ENCODE measurements at regions not wholly inside any gene's neighbourhood (a gene's known extent, or its start where the extent isn't known, plus 50 kb on each side); places are given as distances from the start of the nearest gene placed in this dataset.

DNA sequence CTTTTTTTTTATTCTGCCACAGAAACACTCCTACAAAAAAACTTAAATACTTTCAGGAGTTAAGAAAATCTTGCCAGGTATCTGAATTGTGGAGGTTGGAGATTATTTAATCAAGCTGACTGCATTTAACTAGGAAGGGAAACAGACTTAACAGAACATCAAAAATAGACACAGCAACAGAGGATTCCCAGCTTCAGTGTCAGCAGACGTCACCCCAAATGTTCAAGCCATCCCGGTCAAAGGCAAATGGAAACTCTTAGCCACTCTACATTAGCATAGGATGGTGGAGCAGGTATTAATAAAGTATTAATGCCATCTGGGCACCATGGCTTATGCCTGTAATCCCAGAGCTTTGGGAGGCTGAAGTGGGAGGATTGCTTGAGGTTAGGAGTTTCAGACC, 139.7 kb upstream of the SVIL start:
- H3K9me3 ChIP-seq (replicated peaks; ENCODE audit: control insufficient read depth, insufficient read depth, low read depth, low read length): no peaks in the 10 kb centered on the region
- in situ Hi-C loops (cut with MboI) (no loop called here), intact Hi-C loops (cut with micrococcal nuclease) (no loop called here)
- no peak overlapping the region for H3K4me3 ChIP-seq
- no peaks in the 10 kb centered on the region for H4K20me1 ChIP-seq (replicated peaks; ENCODE audit: control insufficient read depth, insufficient read depth, low read length)
- ATAC-seq: no peak
- 0% methylated on average over 2 of the region's 2 CpGs for WGBS (ENCODE audit: insufficient coverage, low coverage, missing lambda C conversion rate)
- peaks cover 0 to 12% of the 10 kb centered on the region in 2 experiments; a peak in 3 of 5 replicates for H3K27me3 ChIP-seq (ENCODE audit: control insufficient read depth in 2 of 2, insufficient read depth in 2 of 2, low read length in 2 of 2)
- no peak overlapping the region for H3K9ac ChIP-seq (ENCODE audit: insufficient read depth in 1 of 2, low read depth in 2 of 2, low read length in 2 of 2)
- H3K79me2 ChIP-seq (ENCODE audit: control insufficient read depth, insufficient read depth, low read length): no peaks in the 10 kb centered on the region
- H3K27ac ChIP-seq (ENCODE audit: extremely low read depth, low read depth, low read length): no peak overlapping the region
- BruUV-seq (replicated peaks): no TSS peak
- H2AFZ ChIP-seq (ENCODE audit: low read depth, low read length): no peak overlapping the region
- CTCF ChIA-PET (ENCODE audit: low intra/inter-chr PET ratio): no interaction called here
- FAIRE-seq: no peak
- DNase-seq (ENCODE audit: extremely low read depth in 1 of 4, low spot score in 3 of 4): no peak
- POLR2A ChIA-PET: no interaction called here
- H3K9me1 ChIP-seq (ENCODE audit: control insufficient read depth, insufficient read depth, low read length): no peaks in the 10 kb centered on the region
- no peak overlapping the region for H3K4me2 ChIP-seq (ENCODE audit: insufficient read depth, low read length)
- H3K4me1 ChIP-seq (replicated peaks in 1 of 2; ENCODE audit: control insufficient read depth in 2 of 2, insufficient read depth in 2 of 2, low read length in 2 of 2): no peaks in the 10 kb centered on the region
- H3K36me3 ChIP-seq (ENCODE audit: control insufficient read depth, insufficient read depth, low read length): no peaks in the 10 kb centered on the region
- TF ChIP-seq, protein P1, sequence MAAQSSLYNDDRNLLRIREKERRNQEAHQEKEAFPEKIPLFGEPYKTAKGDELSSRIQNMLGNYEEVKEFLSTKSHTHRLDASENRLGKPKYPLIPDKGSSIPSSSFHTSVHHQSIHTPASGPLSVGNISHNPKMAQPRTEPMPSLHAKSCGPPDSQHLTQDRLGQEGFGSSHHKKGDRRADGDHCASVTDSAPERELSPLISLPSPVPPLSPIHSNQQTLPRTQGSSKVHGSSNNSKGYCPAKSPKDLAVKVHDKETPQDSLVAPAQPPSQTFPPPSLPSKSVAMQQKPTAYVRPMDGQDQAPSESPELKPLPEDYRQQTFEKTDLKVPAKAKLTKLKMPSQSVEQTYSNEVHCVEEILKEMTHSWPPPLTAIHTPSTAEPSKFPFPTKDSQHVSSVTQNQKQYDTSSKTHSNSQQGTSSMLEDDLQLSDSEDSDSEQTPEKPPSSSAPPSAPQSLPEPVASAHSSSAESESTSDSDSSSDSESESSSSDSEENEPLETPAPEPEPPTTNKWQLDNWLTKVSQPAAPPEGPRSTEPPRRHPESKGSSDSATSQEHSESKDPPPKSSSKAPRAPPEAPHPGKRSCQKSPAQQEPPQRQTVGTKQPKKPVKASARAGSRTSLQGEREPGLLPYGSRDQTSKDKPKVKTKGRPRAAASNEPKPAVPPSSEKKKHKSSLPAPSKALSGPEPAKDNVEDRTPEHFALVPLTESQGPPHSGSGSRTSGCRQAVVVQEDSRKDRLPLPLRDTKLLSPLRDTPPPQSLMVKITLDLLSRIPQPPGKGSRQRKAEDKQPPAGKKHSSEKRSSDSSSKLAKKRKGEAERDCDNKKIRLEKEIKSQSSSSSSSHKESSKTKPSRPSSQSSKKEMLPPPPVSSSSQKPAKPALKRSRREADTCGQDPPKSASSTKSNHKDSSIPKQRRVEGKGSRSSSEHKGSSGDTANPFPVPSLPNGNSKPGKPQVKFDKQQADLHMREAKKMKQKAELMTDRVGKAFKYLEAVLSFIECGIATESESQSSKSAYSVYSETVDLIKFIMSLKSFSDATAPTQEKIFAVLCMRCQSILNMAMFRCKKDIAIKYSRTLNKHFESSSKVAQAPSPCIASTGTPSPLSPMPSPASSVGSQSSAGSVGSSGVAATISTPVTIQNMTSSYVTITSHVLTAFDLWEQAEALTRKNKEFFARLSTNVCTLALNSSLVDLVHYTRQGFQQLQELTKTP (IDR thresholded peaks at IDR 0.05; ENCODE audit: low read depth in 1 of 2, partially characterized antibody in 2 of 2): no peak
- no peak for TF ChIP-seq E2F3 (CRISPR knock-in tag; IDR thresholded peaks at IDR 0.05)
- no peak for TF ChIP-seq MCM3 (IDR thresholded peaks at IDR 0.05)
- no peak for TF ChIP-seq TSC22D4 (tag; IDR thresholded peaks at IDR 0.05)
- TF ChIP-seq ZNF3 (CRISPR knock-in tag; IDR thresholded peaks at IDR 0.05): no peak
- TF ChIP-seq, protein P2, sequence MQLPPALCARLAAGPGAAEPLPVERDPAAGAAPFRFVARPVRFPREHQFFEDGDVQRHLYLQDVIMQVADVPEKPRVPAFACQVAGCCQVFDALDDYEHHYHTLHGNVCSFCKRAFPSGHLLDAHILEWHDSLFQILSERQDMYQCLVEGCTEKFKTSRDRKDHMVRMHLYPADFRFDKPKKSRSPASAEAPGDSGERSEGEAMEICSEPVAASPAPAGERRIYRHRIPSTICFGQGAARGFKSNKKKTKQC (CRISPR knock-in tag; IDR thresholded peaks at IDR 0.05): no peak
- TF ChIP-seq NONO (IDR thresholded peaks at IDR 0.05; ENCODE audit: low read depth in 2 of 2, low read length in 1 of 2): no peak
- TF ChIP-seq, protein P3, sequence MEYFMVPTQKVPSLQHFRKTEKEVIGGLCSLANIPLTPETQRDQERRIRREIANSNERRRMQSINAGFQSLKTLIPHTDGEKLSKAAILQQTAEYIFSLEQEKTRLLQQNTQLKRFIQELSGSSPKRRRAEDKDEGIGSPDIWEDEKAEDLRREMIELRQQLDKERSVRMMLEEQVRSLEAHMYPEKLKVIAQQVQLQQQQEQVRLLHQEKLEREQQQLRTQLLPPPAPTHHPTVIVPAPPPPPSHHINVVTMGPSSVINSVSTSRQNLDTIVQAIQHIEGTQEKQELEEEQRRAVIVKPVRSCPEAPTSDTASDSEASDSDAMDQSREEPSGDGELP (CRISPR knock-in tag; IDR thresholded peaks at IDR 0.05; ENCODE audit: borderline replicate concordance): no peak
- TF ChIP-seq ADNP (tag; IDR thresholded peaks at IDR 0.05): no peak
- no peak for TF ChIP-seq RFX1 (IDR thresholded peaks at IDR 0.05)
- TF ChIP-seq, protein P4, sequence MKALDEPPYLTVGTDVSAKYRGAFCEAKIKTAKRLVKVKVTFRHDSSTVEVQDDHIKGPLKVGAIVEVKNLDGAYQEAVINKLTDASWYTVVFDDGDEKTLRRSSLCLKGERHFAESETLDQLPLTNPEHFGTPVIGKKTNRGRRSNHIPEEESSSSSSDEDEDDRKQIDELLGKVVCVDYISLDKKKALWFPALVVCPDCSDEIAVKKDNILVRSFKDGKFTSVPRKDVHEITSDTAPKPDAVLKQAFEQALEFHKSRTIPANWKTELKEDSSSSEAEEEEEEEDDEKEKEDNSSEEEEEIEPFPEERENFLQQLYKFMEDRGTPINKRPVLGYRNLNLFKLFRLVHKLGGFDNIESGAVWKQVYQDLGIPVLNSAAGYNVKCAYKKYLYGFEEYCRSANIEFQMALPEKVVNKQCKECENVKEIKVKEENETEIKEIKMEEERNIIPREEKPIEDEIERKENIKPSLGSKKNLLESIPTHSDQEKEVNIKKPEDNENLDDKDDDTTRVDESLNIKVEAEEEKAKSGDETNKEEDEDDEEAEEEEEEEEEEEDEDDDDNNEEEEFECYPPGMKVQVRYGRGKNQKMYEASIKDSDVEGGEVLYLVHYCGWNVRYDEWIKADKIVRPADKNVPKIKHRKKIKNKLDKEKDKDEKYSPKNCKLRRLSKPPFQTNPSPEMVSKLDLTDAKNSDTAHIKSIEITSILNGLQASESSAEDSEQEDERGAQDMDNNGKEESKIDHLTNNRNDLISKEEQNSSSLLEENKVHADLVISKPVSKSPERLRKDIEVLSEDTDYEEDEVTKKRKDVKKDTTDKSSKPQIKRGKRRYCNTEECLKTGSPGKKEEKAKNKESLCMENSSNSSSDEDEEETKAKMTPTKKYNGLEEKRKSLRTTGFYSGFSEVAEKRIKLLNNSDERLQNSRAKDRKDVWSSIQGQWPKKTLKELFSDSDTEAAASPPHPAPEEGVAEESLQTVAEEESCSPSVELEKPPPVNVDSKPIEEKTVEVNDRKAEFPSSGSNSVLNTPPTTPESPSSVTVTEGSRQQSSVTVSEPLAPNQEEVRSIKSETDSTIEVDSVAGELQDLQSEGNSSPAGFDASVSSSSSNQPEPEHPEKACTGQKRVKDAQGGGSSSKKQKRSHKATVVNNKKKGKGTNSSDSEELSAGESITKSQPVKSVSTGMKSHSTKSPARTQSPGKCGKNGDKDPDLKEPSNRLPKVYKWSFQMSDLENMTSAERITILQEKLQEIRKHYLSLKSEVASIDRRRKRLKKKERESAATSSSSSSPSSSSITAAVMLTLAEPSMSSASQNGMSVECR (CRISPR knock-in tag; IDR thresholded peaks at IDR 0.05): no peak
- TF ChIP-seq PTRF (tag; IDR thresholded peaks at IDR 0.05): no peak

Data from K562 (cell line).